Endothelial cell of umbilical vein (primary cell): ENCODE measurements at regions not wholly inside any gene's neighbourhood (a gene's known extent, or its start where the extent isn't known, plus 50 kb on each side); places are given as distances from the start of the nearest gene placed in this dataset.

ENCODE experiments used
- CTCF ChIP-seq, 2 donors: IDR thresholded peaks; 1 replicate in 1 of 2; 2 replicates in 1 of 2; pipeline ENCODE4 v1.5.1; 2011; ENCODE audit warnings: low read length in 2 of 2, mild to moderate bottlenecking in 2 of 2, moderate library complexity in 2 of 2, control low read depth in 1 of 2, inconsistent platforms in 1 of 2, low read depth in 1 of 2; ENCODE audit not compliant: insufficient read depth in 1 of 2; ENCODE audit errors: extremely low read depth in 1 of 2
- EZH2 ChIP-seq: IDR thresholded peaks from 2 replicates; pipeline ENCODE4 v1.6.1; 2012; ENCODE audit warnings: borderline replicate concordance, low read depth, mild to moderate bottlenecking, moderate library complexity, low read length, inconsistent platforms; ENCODE audit not compliant: severe bottlenecking
- GATA2 ChIP-seq: IDR thresholded peaks from 2 replicates; pipeline ENCODE4 v1.7.0; 2011; ENCODE audit warnings: low read depth, mild to moderate bottlenecking, moderate library complexity, mixed read lengths, low read length; ENCODE audit not compliant: insufficient read length, insufficient read depth
- JUN ChIP-seq: IDR thresholded peaks from 2 replicates; pipeline ENCODE4 v1.6.1; 2011; ENCODE audit warnings: borderline replicate concordance, low read depth; ENCODE audit not compliant: insufficient read length, insufficient read depth
- MAX ChIP-seq: IDR thresholded peaks from 2 replicates; pipeline ENCODE4 v1.6.1; 2011; ENCODE audit not compliant: insufficient read depth, insufficient read length
- MYC ChIP-seq: IDR thresholded peaks from one replicate; pipeline ENCODE4 v1.6.1; 2011; ENCODE audit warnings: mild to moderate bottlenecking, low read depth, low read length
- POLR2A ChIP-seq: IDR thresholded peaks from 2 replicates; pipeline ENCODE4 v1.6.1; 2012; ENCODE audit warnings: low read depth, mild to moderate bottlenecking, control low read depth, low read length
- POLR2AphosphoS5 ChIP-seq: IDR thresholded peaks from 2 replicates; pipeline ENCODE4 v1.6.1; 2012; ENCODE audit warnings: low read depth, mild to moderate bottlenecking, control low read depth, low read length, moderate library complexity; ENCODE audit not compliant: insufficient read depth

- TF ChIP-seq CTCF (IDR thresholded peaks at IDR 0.05; ENCODE audit: extremely low read depth in 1 of 2, insufficient read depth in 1 of 2, low read depth in 1 of 2, low read length in 2 of 2) (no peak), POLR2A (no peak), POLR2AphosphoS5 (no peak), JUN (no peak), EZH2 (no peak), MAX (no peak), MYC (no peak), GATA2 (no peak)
Observed at GRCh38 chr21:34271189-34271851, 92.5 kb upstream of the KCNE2 start.
